Activated CD8-positive, alpha-beta memory T cell treated with anti-CD3 and anti-CD28 coated beads for 36 hours (primary cell): ENCODE measurements at regions not wholly inside any gene's neighbourhood (a gene's known extent, or its start where the extent isn't known, plus 50 kb on each side); places are given as distances from the start of the nearest gene placed in this dataset.

ENCODE experiments used
- CTCF ChIA-PET: fragments of 350-600 bp; sonication (Branson Sonifier 250); formaldehyde crosslinking; loops from one replicate; lab custom pipeline; 2021; ENCODE audit warnings: antibody characterized with exemption; lab: Charles Lee
- POLR2A ChIA-PET: fragments of 350-600 bp; sonication (Branson Sonifier 250); formaldehyde crosslinking; loops from one replicate; lab custom pipeline; 2021; ENCODE audit warnings: antibody characterized with exemption; lab: Charles Lee

DNA sequence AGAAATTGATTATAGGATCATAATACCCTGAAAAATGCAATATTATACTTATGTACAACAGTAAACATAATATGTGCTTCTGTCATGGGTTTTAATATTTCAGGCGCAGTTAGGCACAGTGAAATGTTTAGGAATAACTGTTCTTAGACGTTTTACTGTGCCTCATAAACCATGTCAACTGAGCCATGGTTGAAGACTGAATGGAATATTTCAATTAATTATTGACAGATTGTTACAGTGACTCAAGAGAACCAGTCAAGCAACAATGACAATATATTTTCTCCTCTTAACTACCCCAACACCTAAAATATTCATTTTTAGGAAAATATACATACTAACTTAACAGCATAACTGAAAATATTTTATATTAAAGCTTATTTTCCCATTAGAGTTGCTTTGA, 852.7 kb upstream of the FRG1 start:
- CTCF ChIA-PET = no interaction called here

GRCh38 chr4:189088780-189089179, 851.9 kb upstream of the FRG1 start:
- ChIA-PET CTCF (no interaction called here), POLR2A (no interaction called here)

More for the DNA sequence above, 852.7 kb upstream of the FRG1 start:
- POLR2A ChIA-PET = no interaction called here

- CTCF ChIA-PET = no interaction called here
- POLR2A ChIA-PET = no interaction called here
Measured at GRCh38 chr4:189090174-189090814, 850.4 kb upstream of the FRG1 start.

DNA sequence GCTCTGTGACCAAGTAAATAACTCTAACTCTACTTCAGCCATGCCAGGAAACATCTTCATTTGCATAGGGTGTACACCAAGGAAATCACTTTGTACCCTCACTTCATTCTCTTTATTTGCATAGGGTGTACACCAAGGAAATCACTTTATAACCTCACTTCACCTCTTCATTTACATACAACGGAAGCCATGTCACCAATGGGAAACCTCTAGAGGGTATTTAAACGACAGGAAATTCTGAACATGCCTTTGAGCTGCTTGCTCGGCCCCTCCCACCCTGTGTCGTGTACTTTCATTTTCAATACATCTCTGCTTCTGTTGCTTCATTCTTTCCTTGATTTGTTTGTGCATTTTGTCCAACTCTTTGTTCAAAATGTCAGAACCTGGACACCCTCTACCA, 848.1 kb upstream of the FRG1 start:
- ChIA-PET CTCF (no interaction called here), POLR2A (no interaction called here)

DNA sequence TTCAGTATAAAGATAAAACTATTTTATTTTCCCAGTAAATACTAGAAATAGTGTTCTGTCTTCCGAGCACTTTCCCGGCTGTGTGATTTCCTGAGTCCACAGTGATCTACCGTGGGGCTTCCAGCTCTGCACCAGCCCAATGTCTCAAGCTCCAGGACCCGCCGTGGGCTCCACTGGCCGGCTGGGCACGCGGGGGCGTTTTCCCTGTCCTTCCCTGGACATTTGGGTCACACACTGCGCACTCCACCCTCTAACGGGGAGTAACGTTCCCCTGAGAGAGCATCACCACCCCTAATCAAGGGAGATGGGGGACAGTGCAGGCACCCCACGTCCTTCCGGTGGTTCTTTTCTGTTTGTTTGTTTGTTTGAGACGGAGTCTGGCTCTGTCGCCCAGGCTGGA, 844.6 kb upstream of the FRG1 start:
- ChIA-PET CTCF (no interaction called here), POLR2A (no interaction called here)

DNA sequence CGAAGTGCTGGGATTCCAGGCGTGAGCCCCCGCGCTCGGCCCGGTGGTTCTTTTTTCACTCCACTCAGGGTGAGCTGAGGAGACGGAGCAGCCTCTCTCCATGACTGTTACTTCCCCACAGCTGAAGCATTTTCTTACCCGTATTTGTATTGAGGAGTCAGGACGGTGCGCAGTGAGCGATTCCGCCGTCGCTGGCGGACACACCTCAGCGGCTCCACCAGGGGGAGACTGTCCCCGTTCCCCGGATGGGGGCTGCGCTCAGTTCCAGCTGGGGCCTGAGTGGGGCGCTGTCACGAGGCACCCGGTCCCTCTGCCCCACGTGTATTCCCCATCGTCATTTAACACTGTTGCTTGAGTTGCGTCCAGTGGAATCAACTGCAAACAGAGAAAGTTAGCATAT, 844.0 kb upstream of the FRG1 start:
- ChIA-PET POLR2A (no interaction called here), CTCF (no interaction called here)

DNA sequence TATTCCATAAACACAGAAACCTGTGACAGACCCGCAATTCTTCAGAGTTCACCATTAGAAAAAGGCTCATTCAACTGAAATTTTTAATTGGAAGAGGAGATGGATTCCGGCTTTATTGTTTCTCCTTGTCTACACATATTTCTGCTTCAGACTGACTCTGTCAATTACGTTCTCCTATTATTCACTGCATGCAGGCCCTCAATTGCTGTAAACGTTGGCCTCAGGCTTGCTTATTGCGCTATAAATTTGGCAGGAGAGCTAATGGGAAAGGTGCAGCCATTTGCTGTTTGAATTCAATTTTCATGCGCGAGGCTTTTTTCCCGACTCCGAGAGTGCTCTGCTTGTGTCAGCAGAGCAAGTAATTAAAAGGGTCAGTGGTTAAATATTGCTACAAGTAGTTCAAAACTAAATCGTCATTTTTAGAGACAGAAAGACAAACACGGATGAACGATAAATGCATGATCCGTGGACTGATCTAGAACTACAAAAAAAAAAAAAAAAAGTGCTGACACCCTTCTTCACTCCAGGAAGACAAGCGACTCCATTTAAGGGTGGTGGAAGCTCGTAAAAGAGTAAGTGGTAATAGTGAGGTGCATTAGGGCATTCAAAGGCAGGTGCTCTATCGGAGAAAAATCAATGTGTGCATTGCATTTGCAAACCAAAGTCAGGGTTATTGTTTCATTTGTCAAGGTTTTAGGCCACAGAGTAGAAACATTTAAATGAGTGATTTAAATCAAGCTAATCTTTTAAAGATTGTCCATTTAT, 841.6 kb upstream of the FRG1 start:
- POLR2A ChIA-PET = no interaction called here
- CTCF ChIA-PET = no interaction called here

GRCh38 chr4:189113389-189113888, 827.2 kb upstream of the FRG1 start:
- POLR2A ChIA-PET = no interaction called here
- CTCF ChIA-PET = no interaction called here

- CTCF ChIA-PET = no interaction called here
- POLR2A ChIA-PET = no interaction called here
Measured at GRCh38 chr4:189117426-189117825, 823.2 kb upstream of the FRG1 start.

GRCh38 chr4:189121336-189121735, 819.3 kb upstream of the FRG1 start:
- ChIA-PET CTCF (no interaction called here), POLR2A (no interaction called here)

GRCh38 chr4:189124149-189124758, 816.4 kb upstream of the FRG1 start:
- POLR2A ChIA-PET = no interaction called here
- CTCF ChIA-PET = no interaction called here

GRCh38 chr4:189124791-189125190, 815.9 kb upstream of the FRG1 start:
- ChIA-PET POLR2A (no interaction called here), CTCF (interaction anchor here (0.7 kb wide), 1 partner anchor 167 kb away, joined by 3 read pairs; no protein-coding TSS in a partner anchor)

DNA sequence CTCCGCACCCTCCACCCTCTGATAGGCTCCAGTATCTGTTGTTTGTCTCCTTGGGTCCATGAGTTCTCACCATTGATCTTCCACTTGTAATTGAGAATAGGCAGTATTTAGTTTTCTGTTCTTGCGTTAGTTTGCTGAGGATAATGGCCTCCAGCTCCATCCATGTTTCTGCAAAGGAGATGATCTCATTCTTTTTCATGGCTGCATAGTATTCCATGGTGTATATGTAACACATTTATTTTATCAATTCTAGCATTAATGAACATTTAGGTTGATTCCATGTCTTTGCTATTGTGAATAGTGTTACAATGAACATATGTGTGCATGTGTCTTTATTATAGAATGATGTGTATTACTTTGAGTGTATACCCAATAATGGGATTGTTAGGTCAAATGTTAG, 814.6 kb upstream of the FRG1 start:
- ChIA-PET POLR2A (no interaction called here), CTCF (no interaction called here)

DNA sequence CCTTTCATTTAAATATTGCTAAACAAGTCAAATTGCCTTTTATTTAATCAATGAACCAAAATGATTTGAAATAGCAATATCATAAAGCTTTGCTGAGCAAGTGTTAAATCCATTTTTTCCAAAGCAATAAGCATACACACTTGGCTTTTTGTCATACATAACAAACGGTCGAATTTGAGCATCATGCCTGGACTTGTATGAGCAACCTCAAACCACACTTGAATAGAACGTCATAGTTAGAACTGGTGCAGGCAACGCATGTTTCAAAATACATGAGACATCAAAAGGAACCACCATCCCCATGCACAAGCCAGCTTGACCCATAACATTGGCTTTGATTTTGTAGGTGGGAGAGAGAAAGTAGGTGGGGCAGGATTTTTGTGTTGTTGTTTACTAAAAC, 812.3 kb upstream of the FRG1 start:
- CTCF ChIA-PET = no interaction called here

GRCh38 chr4:189129044-189129694, 811.5 kb upstream of the FRG1 start:
- ChIA-PET CTCF (no interaction called here), POLR2A (no interaction called here)

More for the DNA sequence above, 812.3 kb upstream of the FRG1 start:
- POLR2A ChIA-PET = no interaction called here

- CTCF ChIA-PET = no interaction called here
- POLR2A ChIA-PET = no interaction called here
Measured at GRCh38 chr4:189131118-189131517, 809.6 kb upstream of the FRG1 start.

- CTCF ChIA-PET = no interaction called here
Measured at GRCh38 chr4:189136462-189136861, 804.2 kb upstream of the FRG1 start.

DNA sequence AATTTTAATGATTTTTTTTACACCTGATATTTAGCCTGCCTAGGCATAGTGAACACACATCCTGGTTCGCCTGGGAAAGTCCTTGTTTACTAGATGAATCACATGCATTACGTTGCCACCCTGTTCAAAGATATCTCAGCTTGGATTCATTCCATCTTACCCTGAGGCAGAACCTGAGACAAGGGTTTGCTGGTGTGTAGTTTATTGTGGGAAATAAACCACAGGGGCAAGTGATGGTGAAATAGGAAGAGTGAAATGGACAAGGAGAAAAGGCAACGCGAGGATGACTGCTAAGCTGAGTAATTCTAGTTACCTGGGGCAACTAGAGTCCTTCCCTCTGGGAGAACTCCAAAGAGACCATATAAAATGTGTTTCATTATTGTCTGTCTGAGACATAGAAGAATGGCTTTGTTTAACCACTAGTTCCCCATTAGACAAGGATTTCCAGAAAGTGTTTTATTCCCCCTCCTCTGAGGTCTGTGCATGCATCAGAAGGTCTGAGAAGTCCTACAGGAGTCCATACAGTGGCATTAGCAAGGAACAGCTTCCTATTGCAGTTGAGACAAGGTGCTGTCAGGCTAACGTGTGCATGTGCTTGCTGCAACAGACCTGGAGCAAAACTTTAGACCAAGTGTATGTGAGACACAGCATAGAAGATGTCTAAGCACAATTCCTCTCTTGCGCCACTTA, 797.3 kb upstream of the FRG1 start:
- ChIA-PET POLR2A (no interaction called here), CTCF (no interaction called here)

More at GRCh38 chr4:189136462-189136861, 804.2 kb upstream of the FRG1 start:
- POLR2A ChIA-PET = no interaction called here

GRCh38 chr4:189147005-189147929, 793.4 kb upstream of the FRG1 start:
- POLR2A ChIA-PET = no interaction called here
- CTCF ChIA-PET = no interaction called here
